ENCODE measurements at regions not wholly inside any gene's neighbourhood (a gene's known extent, or its start where the extent isn't known, plus 50 kb on each side); places are given as distances from the start of the nearest gene placed in this dataset.

DNA sequence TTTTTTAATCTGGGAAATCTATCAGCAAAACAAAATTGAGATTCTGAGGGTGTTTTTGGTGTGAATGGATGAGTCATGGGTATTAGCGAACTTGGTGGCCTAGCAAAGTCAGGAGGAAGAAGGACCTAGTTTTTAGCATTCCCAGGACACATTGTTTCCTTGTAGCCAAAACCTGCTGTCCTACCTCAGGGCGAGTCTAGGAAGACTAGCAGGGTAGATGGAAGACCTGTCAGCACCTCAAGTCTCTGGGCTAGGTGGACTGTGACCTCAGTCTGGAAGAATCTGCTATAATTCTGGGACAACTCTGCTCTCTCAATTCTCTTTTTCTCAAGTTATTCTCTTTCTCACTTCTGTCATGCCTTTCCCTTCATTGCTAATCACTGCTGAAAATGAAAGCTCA lies 1399.3 kb upstream of the LRRTM1 start:
- no peak for DNase-seq (ENCODE audit: low spot score)

DNA sequence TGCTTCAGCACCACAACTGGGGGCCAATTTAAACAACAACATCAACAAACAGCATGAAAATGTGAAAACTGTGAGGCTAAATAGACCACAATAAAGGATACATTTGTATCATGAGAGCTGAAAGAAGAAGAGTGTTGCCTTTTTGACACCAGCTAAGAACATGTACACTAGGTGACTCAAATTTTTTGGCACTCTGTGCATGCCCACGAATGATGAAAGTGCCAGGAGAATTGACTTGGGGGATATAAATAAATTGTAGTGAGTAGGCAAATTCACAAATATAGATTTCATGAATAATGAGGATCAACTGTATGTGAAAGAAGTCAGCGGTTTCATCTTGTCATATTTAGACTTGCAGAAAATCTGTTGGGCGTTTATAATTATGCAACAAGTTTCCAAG lies 1388.0 kb upstream of the LRRTM1 start:
- no peak for DNase-seq (ENCODE audit: low spot score)

DNA sequence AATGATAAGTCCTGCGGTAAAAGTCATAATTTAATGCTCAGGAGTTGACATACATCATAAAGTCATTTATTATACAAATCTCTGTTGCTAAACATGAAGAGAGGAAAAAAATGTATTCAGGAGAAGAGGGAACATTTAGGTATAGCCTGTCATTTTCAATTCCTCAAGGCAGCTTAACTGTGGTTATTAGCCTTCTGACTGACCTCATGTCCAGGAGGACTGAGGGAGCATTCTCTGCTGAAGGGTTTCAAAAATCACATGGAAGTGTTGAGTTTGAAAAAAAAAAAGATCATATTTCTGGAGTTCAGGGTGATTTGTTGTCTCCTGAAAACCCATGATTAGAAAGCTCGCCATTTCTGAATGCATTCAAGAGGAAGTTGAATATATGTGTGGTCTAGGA lies 1371.1 kb upstream of the LRRTM1 start:
- no peak for DNase-seq (ENCODE audit: low spot score)

- no peak for DNase-seq (ENCODE audit: low spot score)
These were observed 1368.4 kb upstream of the LRRTM1 start for GRCh38 chr2:81672923-81673322.

GRCh38 chr2:81672516-81672915 lies 1368.0 kb upstream of the LRRTM1 start:
- DNase-seq (ENCODE audit: low spot score): no peak

DNA sequence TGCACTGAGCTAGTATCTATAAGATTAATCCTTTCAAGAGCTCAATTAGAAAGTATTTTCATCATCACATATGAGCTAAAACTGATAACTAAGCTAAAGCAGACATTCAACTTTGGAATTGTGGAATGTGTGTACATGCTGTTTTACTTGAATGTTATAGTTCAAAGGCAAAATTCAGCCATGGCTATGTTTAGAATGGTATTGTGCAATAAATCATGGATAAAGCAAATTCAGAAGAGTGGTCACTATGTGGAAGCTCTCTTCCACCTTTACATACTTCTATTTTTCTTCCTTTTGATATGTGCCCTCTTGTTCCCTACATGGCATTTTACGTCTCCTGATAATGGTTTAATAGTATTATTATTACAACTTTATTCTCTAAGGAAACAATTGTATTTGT lies 1366.3 kb upstream of the LRRTM1 start:
- DNase-seq (ENCODE audit: low spot score): no peak

- DNase-seq (ENCODE audit: low spot score): no peak
These were observed 1356.5 kb upstream of the LRRTM1 start for GRCh38 chr2:81661081-81661480.

GRCh38 chr2:81658227-81658626 lies 1353.7 kb upstream of the LRRTM1 start:
- DNase-seq (ENCODE audit: low spot score): no peak

GRCh38 chr2:81650048-81650971 lies 1345.8 kb upstream of the LRRTM1 start:
- DNase-seq (ENCODE audit: low spot score): no peak

GRCh38 chr2:81648806-81649205 lies 1344.3 kb upstream of the LRRTM1 start:
- DNase-seq (ENCODE audit: low spot score): no peak

DNA sequence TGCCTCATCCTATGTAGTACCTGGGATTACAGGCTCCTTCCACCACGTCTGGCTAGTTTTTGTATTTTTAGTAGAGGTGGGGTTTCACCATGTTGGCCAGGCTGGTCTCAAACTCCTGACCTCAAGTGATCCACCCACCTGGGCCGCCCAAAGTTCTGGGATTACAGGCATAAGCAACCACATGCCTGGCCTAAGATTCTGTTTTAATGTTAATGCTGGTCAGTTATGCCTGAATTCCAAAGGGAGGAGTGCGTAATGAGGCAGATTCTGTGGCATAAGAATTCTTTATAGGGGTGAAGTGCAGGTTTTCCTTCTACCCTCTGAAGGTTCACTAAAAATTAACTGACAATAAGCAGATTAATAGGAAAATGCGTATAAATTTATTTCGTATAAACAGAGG lies 1343.8 kb upstream of the LRRTM1 start:
- DNase-seq (ENCODE audit: low spot score): no peak

- no peak for DNase-seq (ENCODE audit: low spot score)
These were observed 1343.2 kb upstream of the LRRTM1 start for GRCh38 chr2:81647715-81648230.

DNA sequence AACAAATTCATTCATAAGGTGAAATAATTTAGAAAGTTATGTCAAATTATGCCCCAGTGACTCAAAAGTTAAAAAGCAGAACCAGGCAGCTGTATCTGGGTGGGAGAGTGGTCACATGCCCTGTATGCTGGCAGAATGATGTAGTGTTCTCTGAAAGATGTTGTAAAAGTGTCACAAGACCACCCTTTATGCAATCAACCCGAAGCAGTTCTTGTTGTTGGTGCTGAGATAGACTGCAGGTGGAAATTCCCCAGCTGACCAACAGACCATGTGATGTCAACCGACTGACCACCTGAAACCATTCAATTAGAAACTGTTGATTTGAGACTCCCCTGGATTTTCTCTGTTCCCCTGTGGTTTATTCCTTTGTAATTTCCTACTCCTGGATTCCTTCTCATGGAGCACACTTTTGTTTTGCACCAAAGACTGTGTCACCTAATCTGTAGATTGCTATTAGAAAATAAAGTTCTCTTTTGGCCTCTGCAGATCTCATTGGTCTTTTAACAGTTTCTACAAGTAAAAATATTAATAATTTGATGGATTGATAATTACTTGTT lies 1341.3 kb upstream of the LRRTM1 start:
- no peak for DNase-seq (ENCODE audit: low spot score)

DNA sequence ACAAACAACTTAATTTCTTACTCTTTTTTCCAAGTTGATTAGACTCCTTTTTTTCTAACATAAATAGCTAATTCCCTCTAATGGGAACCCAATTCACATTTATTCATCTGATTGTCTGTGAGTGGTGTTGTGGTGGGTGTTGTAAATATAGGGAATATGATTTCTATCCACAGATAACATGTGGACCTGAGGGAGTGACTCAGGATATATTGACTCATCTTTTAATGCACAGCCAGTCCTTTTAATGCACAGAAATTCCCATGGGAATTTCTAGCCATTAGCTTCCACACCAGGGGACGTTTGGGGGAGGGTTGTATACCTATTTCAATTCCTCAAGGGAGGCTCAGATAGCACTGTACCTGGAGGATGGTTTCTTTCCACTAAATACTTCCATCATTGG lies 1339.6 kb upstream of the LRRTM1 start:
- DNase-seq (ENCODE audit: low spot score): no peak

- DNase-seq (ENCODE audit: low spot score): no peak
These were observed 1320.3 kb upstream of the LRRTM1 start for GRCh38 chr2:81624825-81625224.

- no peak for DNase-seq (ENCODE audit: low spot score)
These were observed 1295.5 kb upstream of the LRRTM1 start for GRCh38 chr2:81600088-81600487.

DNA sequence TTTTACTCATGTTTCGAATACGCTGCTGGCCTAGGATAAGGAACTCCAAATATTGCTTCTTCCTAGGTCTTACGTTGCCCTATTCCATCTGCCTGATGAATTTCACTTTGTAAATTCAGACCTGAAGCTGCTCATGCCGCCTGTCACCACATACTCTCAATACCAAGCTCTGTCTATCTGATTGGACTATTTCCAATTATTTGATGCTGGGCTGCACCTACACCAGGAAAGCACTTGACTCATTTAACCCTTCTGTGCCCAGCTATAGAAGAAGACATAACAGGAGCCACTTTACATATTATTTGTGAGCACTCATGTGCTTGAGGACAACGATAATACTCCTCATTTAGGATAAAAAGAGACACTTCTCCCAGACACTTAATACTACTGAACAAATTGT lies 1293.9 kb upstream of the LRRTM1 start:
- DNase-seq (ENCODE audit: low spot score): no peak

GRCh38 chr2:81589406-81589805 lies 1284.9 kb upstream of the LRRTM1 start:
- DNase-seq (ENCODE audit: low spot score): no peak

- DNase-seq (ENCODE audit: low spot score): no peak
These were observed 1279.0 kb upstream of the LRRTM1 start for GRCh38 chr2:81583311-81584108.

DNA sequence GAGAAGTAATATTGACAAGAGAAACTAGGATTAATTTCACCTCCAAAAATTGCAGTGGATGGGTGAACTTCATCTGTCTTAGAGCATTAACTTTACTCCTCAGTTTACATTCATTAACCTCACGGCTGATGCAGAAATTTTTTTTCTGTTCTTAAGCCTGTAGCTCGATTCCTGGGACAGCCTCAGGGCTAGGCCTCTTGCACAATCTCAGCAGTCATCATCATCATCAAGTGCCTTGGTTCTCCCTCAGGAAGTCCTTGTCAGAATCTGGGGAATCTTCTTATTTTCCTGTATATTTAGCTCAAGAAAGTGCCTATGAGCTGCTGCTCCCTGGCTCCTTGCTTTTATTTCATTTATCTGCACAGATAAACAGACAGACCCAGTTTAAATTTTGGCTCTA lies 1272.2 kb upstream of the LRRTM1 start:
- DNase-seq (ENCODE audit: low spot score): no peak

- no peak for DNase-seq (ENCODE audit: low spot score)
These were observed 1246.6 kb upstream of the LRRTM1 start for GRCh38 chr2:81551040-81551634.

DNA sequence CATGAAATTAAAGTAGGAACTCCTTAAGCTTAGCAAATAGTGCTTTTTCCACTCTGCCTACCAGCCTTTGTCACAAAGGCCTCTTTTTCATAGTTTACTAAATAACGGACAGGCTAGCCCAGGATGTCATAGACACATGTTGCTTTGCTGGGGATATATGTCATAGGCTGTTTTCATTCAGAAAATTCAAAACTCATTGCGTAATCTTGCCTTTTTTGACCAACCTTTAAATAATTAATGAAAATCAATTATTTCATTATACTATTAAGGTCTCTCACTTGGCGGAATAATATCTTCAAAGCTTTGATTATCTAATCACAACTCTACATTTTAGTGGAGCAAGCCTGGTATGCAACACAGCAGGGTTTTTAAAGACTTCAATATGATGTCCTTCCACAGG lies 1245.7 kb upstream of the LRRTM1 start:
- DNase-seq (ENCODE audit: low spot score): no peak

Measured in AG08396 (cell line).